Keratinocyte (primary cell): ENCODE measurements at regions not wholly inside any gene's neighbourhood (a gene's known extent, or its start where the extent isn't known, plus 50 kb on each side); places are given as distances from the start of the nearest gene placed in this dataset.

Experiments
- DNase-seq: peaks from one replicate; pipeline ENCODE4 v3.0.0-alpha.2; 2011; ENCODE audit warnings: low read depth, missing footprints, low spot score
- FAIRE-seq: peaks from 2 replicates; lab custom pipeline; 2011; peaks lifted over from hg19 to GRCh38; lab: Jason Lieb, UNC
- H2AFZ ChIP-seq: 2 replicates; pipeline ENCODE4 v1.6.0; 2012; ENCODE audit warnings: low read length, control low read depth, inconsistent platforms; ENCODE audit not compliant: control insufficient read depth
- H3K27ac ChIP-seq: 2 replicates; pipeline ENCODE4 v1.5.1; 2011; ENCODE audit warnings: low read length; ENCODE audit not compliant: control insufficient read depth, insufficient read depth
- H3K27me3 ChIP-seq: 3 replicates; pipeline ENCODE4 v1.6.0; 2011; ENCODE audit warnings: low read length; ENCODE audit not compliant: control insufficient read depth, insufficient read depth; ENCODE audit errors: extremely low read depth
- H3K36me3 ChIP-seq, 2 experiments: 2 replicates in 1 of 2; 3 replicates in 1 of 2; pipeline ENCODE4 v1.5.1; 2011; ENCODE audit warnings: low read length in 2 of 2, mild to moderate bottlenecking in 1 of 2; ENCODE audit not compliant: control insufficient read depth in 2 of 2, insufficient read depth in 2 of 2; ENCODE audit errors: extremely low read depth in 1 of 2
- H3K4me1 ChIP-seq: 3 replicates; pipeline ENCODE4 v1.5.1; 2011; ENCODE audit warnings: low read length; ENCODE audit not compliant: control insufficient read depth, insufficient read depth; ENCODE audit errors: extremely low read depth
- H3K4me2 ChIP-seq: 3 replicates; pipeline ENCODE4 v1.6.0; 2011; ENCODE audit warnings: low read depth, low read length; ENCODE audit not compliant: control insufficient read depth, insufficient read depth; ENCODE audit errors: extremely low read depth
- H3K4me3 ChIP-seq, 3 experiments: fragments of 200-600 bp in 1 of 3; sonication (generic) in 1 of 3; 2 replicates in 2 of 3; 3 replicates in 1 of 3; pipeline ENCODE4 v1.5.1; 2011 to 2016; ENCODE audit warnings: low read length in 3 of 3, mild to moderate bottlenecking in 3 of 3, control low read depth in 2 of 3, inconsistent platforms in 1 of 3, low read depth in 1 of 3, mixed read lengths in 1 of 3, mixed run types in 1 of 3, moderate library complexity in 1 of 3; ENCODE audit not compliant: control insufficient read depth in 2 of 3, insufficient read depth in 2 of 3; ENCODE audit errors: extremely low read depth in 1 of 3
- H3K79me2 ChIP-seq: 2 replicates; pipeline ENCODE4 v1.6.0; 2012; ENCODE audit warnings: low read length; ENCODE audit not compliant: control insufficient read depth, insufficient read depth
- H3K9ac ChIP-seq: 3 replicates; pipeline ENCODE4 v1.6.0; 2011; ENCODE audit warnings: low read length; ENCODE audit not compliant: control insufficient read depth, insufficient read depth; ENCODE audit errors: extremely low read depth
- H3K9me1 ChIP-seq: 3 replicates; pipeline ENCODE4 v1.6.0; 2011; ENCODE audit warnings: low read length; ENCODE audit not compliant: control insufficient read depth, insufficient read depth; ENCODE audit errors: extremely low read depth
- H3K9me3 ChIP-seq: 2 replicates; pipeline ENCODE4 v1.5.1; 2012; ENCODE audit warnings: low read depth, low read length; ENCODE audit not compliant: control insufficient read depth
- H4K20me1 ChIP-seq: 3 replicates; pipeline ENCODE4 v1.6.0; 2011; ENCODE audit warnings: low read length; ENCODE audit not compliant: control insufficient read depth, insufficient read depth; ENCODE audit errors: extremely low read depth
- EZH2 ChIP-seq: IDR thresholded peaks from one replicate; pipeline ENCODE4 v1.6.1; 2012; ENCODE audit warnings: inconsistent platforms, mild to moderate bottlenecking, low read length, moderate library complexity
- dilution Hi-C: fragments of 300-500 bp; cut with MboI; formaldehyde crosslinking; loops from one replicate; pipeline ENCODE4 v1.7.0; 2020; ENCODE audit warnings: low sequenced_read_pairs; ENCODE audit not compliant: extremely low pct_ligation_motif_present
- TF ChIP-seq, protein P1 (sequence below), 3 experiments: IDR thresholded peaks in 1 of 3; conservative IDR thresholded peaks in 1 of 3; optimal IDR thresholded peaks in 1 of 3; 2 replicates in 2 of 3; 3 replicates in 1 of 3; pipeline versions ENCODE3 to v1.5.1; 2011; ENCODE audit warnings: low read length in 3 of 3, mild to moderate bottlenecking in 3 of 3, moderate library complexity in 2 of 3, control low read depth in 1 of 3, inconsistent platforms in 1 of 3; ENCODE audit not compliant: insufficient read depth in 2 of 3; ENCODE audit errors: extremely low read depth in 1 of 3

- H3K4me1 ChIP-seq, result peaks cover 12% of the 10 kb centered on the region
- no peak overlapping the region for H3K9ac ChIP-seq
- TF ChIP-seq EZH2, result no peak
- TF ChIP-seq, protein P1, sequence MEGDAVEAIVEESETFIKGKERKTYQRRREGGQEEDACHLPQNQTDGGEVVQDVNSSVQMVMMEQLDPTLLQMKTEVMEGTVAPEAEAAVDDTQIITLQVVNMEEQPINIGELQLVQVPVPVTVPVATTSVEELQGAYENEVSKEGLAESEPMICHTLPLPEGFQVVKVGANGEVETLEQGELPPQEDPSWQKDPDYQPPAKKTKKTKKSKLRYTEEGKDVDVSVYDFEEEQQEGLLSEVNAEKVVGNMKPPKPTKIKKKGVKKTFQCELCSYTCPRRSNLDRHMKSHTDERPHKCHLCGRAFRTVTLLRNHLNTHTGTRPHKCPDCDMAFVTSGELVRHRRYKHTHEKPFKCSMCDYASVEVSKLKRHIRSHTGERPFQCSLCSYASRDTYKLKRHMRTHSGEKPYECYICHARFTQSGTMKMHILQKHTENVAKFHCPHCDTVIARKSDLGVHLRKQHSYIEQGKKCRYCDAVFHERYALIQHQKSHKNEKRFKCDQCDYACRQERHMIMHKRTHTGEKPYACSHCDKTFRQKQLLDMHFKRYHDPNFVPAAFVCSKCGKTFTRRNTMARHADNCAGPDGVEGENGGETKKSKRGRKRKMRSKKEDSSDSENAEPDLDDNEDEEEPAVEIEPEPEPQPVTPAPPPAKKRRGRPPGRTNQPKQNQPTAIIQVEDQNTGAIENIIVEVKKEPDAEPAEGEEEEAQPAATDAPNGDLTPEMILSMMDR (optimal IDR thresholded peaks at IDR 0.05 in 1 of 3, IDR thresholded peaks at IDR 0.05 in 1 of 3, conservative IDR thresholded peaks at IDR 0.05 in 1 of 3; ENCODE audit: extremely low read depth in 1 of 3, insufficient read depth in 2 of 3, low read length in 3 of 3), result no peak
- H3K4me3 ChIP-seq, result no peak overlapping the region
- DNase-seq (no peak), FAIRE-seq (no peak)
- H3K36me3 ChIP-seq, result no peaks in the 10 kb centered on the region
- H3K27me3 ChIP-seq, result no peaks in the 10 kb centered on the region
- H2AFZ ChIP-seq, result no peak overlapping the region
- no peak overlapping the region for H3K27ac ChIP-seq
- H3K4me2 ChIP-seq, result no peak overlapping the region
- H3K79me2 ChIP-seq, result no peaks in the 10 kb centered on the region
- dilution Hi-C loops, result no loop called here
- no peaks in the 10 kb centered on the region for H3K9me3 ChIP-seq
- no peaks in the 10 kb centered on the region for H4K20me1 ChIP-seq
- H3K9me1 ChIP-seq, result no peaks in the 10 kb centered on the region
Observed at GRCh38 chr1:212500351-212500750, 67.6 kb downstream of the NENF start.

DNA sequence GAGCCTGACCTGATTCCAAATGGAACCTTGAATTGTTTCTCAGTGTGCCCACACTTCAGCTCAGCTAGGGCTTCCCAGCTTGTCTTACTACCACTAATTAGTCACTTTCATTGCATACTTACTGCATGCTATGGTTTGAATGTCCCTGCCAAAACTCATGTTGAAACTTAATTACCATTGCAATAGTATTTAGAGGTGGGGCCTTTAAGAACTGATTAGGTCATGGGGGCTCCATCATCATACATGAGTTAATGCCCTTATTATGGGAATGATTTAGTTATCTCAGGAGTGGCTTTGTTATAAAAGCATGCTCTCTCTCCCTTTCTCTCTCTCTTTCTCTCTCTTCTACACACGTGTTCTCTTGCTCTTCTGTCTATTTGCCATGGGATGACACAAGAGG is 68.3 kb downstream of the NENF start:
- H2AFZ ChIP-seq, result no peak overlapping the region
- no peaks in the 10 kb centered on the region for H3K9me1 ChIP-seq
- no peak for FAIRE-seq
- no peak overlapping the region for H3K4me3 ChIP-seq
- H3K9me3 ChIP-seq, result no peaks in the 10 kb centered on the region
- H3K79me2 ChIP-seq, result no peaks in the 10 kb centered on the region
- no peak overlapping the region for H3K27ac ChIP-seq
- TF ChIP-seq, protein P1 (optimal IDR thresholded peaks at IDR 0.05 in 1 of 3, IDR thresholded peaks at IDR 0.05 in 1 of 3, conservative IDR thresholded peaks at IDR 0.05 in 1 of 3; ENCODE audit: extremely low read depth in 1 of 3, insufficient read depth in 2 of 3, low read length in 3 of 3), result no peak
- no peak for TF ChIP-seq EZH2
- dilution Hi-C loops, result no loop called here
- DNase-seq, result no peak
- H4K20me1 ChIP-seq, result no peaks in the 10 kb centered on the region
- no peak overlapping the region for H3K4me2 ChIP-seq
- peaks cover 12% of the 10 kb centered on the region for H3K4me1 ChIP-seq
- no peaks in the 10 kb centered on the region for H3K36me3 ChIP-seq
- no peak overlapping the region for H3K9ac ChIP-seq
- no peaks in the 10 kb centered on the region for H3K27me3 ChIP-seq
